K562 (cell line): ENCODE measurements at regions not wholly inside any gene's neighbourhood (a gene's known extent, or its start where the extent isn't known, plus 50 kb on each side); places are given as distances from the start of the nearest gene placed in this dataset.

Source experiments
- CEBPB ChIP-seq: fragments of 450-650 bp; IDR thresholded peaks from 2 replicates; pipeline ENCODE4 v1.6.1; 2016; ENCODE audit warnings: missing genetic modification characterization, missing compliant biosample characterization
- CREBBP ChIP-seq: IDR thresholded peaks from one replicate; pipeline ENCODE4 v1.6.1; 2012; ENCODE audit warnings: low read depth, mild to moderate bottlenecking, control low read depth, inconsistent platforms, low read length
- E2F5 ChIP-seq: sonication (generic); formaldehyde crosslinking; IDR thresholded peaks from 2 replicates; pipeline ENCODE4 v1.8.0; 2022; ENCODE audit warnings: mild to moderate bottlenecking, missing genetic modification reagents
- SMARCC2 ChIP-seq: fragments of 450-650 bp; IDR thresholded peaks from 2 replicates; pipeline ENCODE4 v1.6.1; 2017; ENCODE audit warnings: antibody characterized with exemption, moderate library complexity, mild to moderate bottlenecking, low read depth
- XRCC5 ChIP-seq: fragments of 200-400 bp; formaldehyde crosslinking; IDR thresholded peaks from 2 replicates; pipeline ENCODE4 v1.6.1; 2017; ENCODE audit warnings: low read depth, mild to moderate bottlenecking, low read length
- TF ChIP-seq, protein P1 (sequence below): sonication (generic); formaldehyde crosslinking; IDR thresholded peaks from 2 replicates; pipeline ENCODE4 v1.8.0; 2022; ENCODE audit warnings: mild to moderate bottlenecking, missing genetic modification reagents

GRCh38 chr5:74132485-74132884, 506.5 kb downstream of the ARHGEF28 start:
- TF ChIP-seq XRCC5 (no peak), SMARCC2 (no peak), CREBBP (no peak), E2F5 (CRISPR knock-in tag) (no peak), CEBPB (tag) (no peak)
- TF ChIP-seq, protein P1, sequence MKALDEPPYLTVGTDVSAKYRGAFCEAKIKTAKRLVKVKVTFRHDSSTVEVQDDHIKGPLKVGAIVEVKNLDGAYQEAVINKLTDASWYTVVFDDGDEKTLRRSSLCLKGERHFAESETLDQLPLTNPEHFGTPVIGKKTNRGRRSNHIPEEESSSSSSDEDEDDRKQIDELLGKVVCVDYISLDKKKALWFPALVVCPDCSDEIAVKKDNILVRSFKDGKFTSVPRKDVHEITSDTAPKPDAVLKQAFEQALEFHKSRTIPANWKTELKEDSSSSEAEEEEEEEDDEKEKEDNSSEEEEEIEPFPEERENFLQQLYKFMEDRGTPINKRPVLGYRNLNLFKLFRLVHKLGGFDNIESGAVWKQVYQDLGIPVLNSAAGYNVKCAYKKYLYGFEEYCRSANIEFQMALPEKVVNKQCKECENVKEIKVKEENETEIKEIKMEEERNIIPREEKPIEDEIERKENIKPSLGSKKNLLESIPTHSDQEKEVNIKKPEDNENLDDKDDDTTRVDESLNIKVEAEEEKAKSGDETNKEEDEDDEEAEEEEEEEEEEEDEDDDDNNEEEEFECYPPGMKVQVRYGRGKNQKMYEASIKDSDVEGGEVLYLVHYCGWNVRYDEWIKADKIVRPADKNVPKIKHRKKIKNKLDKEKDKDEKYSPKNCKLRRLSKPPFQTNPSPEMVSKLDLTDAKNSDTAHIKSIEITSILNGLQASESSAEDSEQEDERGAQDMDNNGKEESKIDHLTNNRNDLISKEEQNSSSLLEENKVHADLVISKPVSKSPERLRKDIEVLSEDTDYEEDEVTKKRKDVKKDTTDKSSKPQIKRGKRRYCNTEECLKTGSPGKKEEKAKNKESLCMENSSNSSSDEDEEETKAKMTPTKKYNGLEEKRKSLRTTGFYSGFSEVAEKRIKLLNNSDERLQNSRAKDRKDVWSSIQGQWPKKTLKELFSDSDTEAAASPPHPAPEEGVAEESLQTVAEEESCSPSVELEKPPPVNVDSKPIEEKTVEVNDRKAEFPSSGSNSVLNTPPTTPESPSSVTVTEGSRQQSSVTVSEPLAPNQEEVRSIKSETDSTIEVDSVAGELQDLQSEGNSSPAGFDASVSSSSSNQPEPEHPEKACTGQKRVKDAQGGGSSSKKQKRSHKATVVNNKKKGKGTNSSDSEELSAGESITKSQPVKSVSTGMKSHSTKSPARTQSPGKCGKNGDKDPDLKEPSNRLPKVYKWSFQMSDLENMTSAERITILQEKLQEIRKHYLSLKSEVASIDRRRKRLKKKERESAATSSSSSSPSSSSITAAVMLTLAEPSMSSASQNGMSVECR = no peak
